ENCODE measurements at regions not wholly inside any gene's neighbourhood (a gene's known extent, or its start where the extent isn't known, plus 50 kb on each side); places are given as distances from the start of the nearest gene placed in this dataset.

- TF ChIP-seq CTCF (IDR thresholded peaks at IDR 0.05; ENCODE audit: insufficient read depth, low read length, poor library complexity, severe bottlenecking) (no peak), EZH2phosphoT487 (conservative IDR thresholded peaks at IDR 0.05; ENCODE audit: low read length) (no peak)
Measured at GRCh38 chr10:8830048-8830447, 775.6 kb downstream of the GATA3 start.
